ENCODE measurements at regions not wholly inside any gene's neighbourhood (a gene's known extent, or its start where the extent isn't known, plus 50 kb on each side); places are given as distances from the start of the nearest gene placed in this dataset.
"Not testable (repeated sequence)": the region's sequence is repeated elsewhere in the genome, so short reads cannot be mapped to it uniquely, and the experiment has no call there.

DNA sequence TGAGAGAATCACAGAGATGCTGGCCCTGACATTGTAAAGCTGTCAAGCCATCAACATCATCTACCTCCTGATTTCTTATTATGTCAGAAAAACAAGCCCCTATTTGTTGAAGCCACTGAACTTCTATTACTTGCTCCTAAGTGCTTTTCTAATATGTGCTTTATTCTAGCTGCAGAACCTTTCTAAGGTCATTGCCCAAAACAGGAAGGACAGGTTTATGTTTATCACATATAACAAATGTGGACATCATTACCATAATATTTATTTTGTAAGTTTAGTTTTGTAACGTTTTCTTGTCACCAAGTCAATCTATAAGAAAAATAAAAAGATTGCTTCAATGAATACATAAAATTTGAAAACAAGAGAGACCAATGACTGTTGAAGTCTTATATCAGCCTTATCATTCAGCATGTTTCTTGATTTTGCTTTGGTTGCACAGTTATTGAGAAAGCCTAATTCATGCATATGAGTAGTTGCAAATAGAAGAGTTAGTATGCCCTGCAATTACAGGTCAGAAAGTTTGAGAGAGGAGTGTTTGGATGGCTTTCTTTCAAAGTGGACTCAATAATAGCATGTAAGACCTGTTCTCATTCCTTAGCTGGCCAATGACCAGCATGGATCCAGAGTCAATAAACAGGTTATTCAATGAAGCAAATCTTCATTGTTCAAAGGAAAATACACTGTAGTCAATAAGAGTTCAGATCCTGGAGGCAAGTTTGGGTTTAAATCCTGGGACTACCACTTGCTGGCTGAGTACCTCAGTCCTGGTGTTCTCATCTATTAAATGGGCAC is 84.1 kb downstream of the MAB21L3 start:
- FAIRE-seq (no peak), DNase-seq (ENCODE audit: low read depth in 1 of 2, low spot score in 1 of 2) (no peak), ATAC-seq (no peak)
- Histone ChIP-seq H3K27ac (no peak overlapping the region), H3K4me1 (no peaks in the 10 kb centered on the region), H3K4me2 (no peak overlapping the region), H3K4me3 (no peak overlapping the region), H3K9me3 (no peaks in the 10 kb centered on the region)
- WGBS (ENCODE audit: missing lambda C conversion rate), result 0% methylated on average over 1 of the region's 1 CpG
- POLR2A ChIA-PET, result no interaction called here
- CTCF ChIA-PET, result interaction anchor here (0.6 to 1.6 kb wide), 4 partner anchors 27 to 520 kb away, joined by 3 to 5 read pairs (median 4); no protein-coding TSS in a partner anchor
- TF ChIP-seq HDAC2 (IDR thresholded peaks at IDR 0.05) (no peak), RAD21 (conservative IDR thresholded peaks at IDR 0.05 in 1 of 2, IDR thresholded peaks at IDR 0.05 in 1 of 2) (no peak), RNF2 (IDR thresholded peaks at IDR 0.05; ENCODE audit: borderline replicate concordance, low read depth) (no peak), ZC3H11A (IDR thresholded peaks at IDR 0.05) (no peak), NFE2L2 (conservative IDR thresholded peaks at IDR 0.05; ENCODE audit: low read length) (no peak), POLR2AphosphoS2 (conservative IDR thresholded peaks at IDR 0.05; ENCODE audit: low read length) (no peak), CBX8 (IDR thresholded peaks at IDR 0.05) (no peak), JUNB (IDR thresholded peaks at IDR 0.05) (no peak)
- TF ChIP-seq, protein P1, sequence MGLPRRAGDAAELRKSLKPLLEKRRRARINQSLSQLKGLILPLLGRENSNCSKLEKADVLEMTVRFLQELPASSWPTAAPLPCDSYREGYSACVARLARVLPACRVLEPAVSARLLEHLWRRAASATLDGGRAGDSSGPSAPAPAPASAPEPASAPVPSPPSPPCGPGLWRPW (IDR thresholded peaks at IDR 0.05), result no peak

DNA sequence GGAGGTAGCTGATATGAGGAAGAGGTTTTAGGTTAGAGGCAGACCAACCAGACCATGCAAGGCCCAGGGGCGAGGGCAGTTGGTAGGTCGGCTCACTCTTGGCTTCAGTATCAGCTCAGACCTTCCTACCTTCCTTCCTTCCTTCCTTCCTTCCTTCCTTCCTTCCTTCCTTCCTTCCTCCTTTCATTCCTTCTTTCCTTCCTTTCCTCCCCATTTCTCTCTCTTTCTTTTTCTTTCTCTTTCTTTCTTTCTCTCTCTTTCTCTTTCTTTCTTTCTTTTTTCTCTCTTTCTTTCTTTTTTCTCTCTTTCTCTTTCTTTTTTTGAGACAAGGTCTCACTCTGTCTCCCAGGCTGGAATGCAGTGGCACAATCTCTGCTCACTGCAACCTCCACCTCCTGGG is 89.1 kb downstream of the MAB21L3 start:
- POLR2A ChIA-PET; ATAC-seq; H3K4me3 ChIP-seq; FAIRE-seq; DNase-seq (ENCODE audit: low read depth in 1 of 2, low spot score in 1 of 2); H3K27ac ChIP-seq; H3K4me2 ChIP-seq; H3K4me1 ChIP-seq; H3K9me3 ChIP-seq: not testable (repeated sequence)
- CTCF ChIA-PET, result interaction anchor here (1.0 kb wide), 1 partner anchor 9 kb away, joined by 3 read pairs; no protein-coding TSS in a partner anchor
- WGBS (ENCODE audit: missing lambda C conversion rate), result 0% methylated on average over 2 of the region's 2 CpGs

DNA sequence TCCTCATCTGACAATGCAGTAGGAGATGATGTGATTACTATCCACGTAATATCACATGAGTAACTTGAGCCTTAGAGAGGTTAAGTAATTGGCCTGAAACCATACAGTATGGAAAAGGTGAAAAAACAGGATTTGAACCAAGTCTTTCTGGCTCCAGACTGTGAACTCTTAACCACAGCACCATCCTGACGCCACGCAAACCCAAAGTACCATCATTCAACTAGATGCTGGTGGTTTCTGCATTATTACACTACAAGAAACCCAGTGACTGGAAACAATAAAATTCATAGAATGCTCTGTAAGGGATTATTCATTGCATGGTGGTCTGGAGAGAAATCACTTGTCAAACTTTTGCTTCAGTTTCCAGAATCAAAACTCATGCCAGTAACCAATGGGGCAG is 90.7 kb downstream of the MAB21L3 start:
- DNase-seq (ENCODE audit: low read depth in 1 of 2, low spot score in 1 of 2) (no peak), ATAC-seq (no peak), FAIRE-seq (no peak)
- H3K9me3 ChIP-seq, result no peaks in the 10 kb centered on the region
- ChIA-PET POLR2A (no interaction called here), CTCF (no interaction called here)
- no peak overlapping the region for H3K4me3 ChIP-seq
- H3K4me2 ChIP-seq, result no peak overlapping the region
- no peaks in the 10 kb centered on the region for H3K4me1 ChIP-seq
- TF ChIP-seq NFE2L2 (conservative IDR thresholded peaks at IDR 0.05; ENCODE audit: low read length), result no peak
- no peak for TF ChIP-seq HEYL (CRISPR knock-in tag; IDR thresholded peaks at IDR 0.05)
- no peak for TF ChIP-seq BHLHE40 (IDR thresholded peaks at IDR 0.05; ENCODE audit: low read depth, low read length)
- no peak for TF ChIP-seq ZFP36 (IDR thresholded peaks at IDR 0.05; ENCODE audit: borderline replicate concordance, partially characterized antibody)
- H3K27ac ChIP-seq, result no peak overlapping the region
- 42% methylated on average over 3 of the region's 3 CpGs for WGBS (ENCODE audit: missing lambda C conversion rate)

DNA sequence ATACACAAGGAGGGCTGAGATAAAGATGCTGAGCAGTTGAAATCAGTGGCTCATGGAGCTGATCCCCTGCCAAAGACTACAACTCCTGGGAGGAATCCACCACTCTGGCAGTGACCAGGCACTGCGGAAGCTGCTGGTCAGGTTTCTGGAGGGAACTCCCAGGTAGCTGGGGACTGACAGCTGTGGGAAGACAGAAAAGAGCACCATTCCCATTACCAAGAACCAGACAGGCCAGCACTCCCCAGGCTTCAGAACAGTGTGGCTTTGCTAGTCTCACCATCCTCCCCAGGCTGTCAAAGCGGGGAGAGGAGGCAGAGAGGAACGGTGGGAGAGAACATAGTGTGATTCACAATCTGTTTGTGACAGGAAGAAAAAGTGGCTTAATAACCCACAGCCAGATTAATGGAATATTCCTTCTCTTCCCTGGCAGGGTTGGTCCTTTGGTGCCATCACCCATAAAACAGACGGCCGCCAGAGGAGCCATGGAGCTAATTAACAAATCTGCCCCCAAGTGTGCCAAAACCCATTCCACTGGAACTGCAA is 92.1 kb downstream of the MAB21L3 start:
- 26% methylated on average over 5 of the region's 5 CpGs for WGBS (ENCODE audit: missing lambda C conversion rate)

More for the DNA sequence above, 92.1 kb downstream of the MAB21L3 start:
- no peak overlapping the region for H3K4me2 ChIP-seq
- ChIA-PET POLR2A (no interaction called here), CTCF (no interaction called here)
- DNase-seq (ENCODE audit: low read depth in 1 of 2, low spot score in 1 of 2) (no peak), FAIRE-seq (no peak), ATAC-seq (no peak)
- no peaks in the 10 kb centered on the region for H3K4me1 ChIP-seq
- no peaks in the 10 kb centered on the region for H3K9me3 ChIP-seq
- TF ChIP-seq KDM5A (IDR thresholded peaks at IDR 0.05), result no peak
- TF ChIP-seq MAFK (IDR thresholded peaks at IDR 0.05; ENCODE audit: partially characterized antibody), result no peak
- TF ChIP-seq POLR2A (IDR thresholded peaks at IDR 0.05; ENCODE audit: low read length), result no peak
- no peak for TF ChIP-seq KDM1A (IDR thresholded peaks at IDR 0.05; ENCODE audit: low read depth)
- TF ChIP-seq TP53 (CRISPR knock-in tag; IDR thresholded peaks at IDR 0.05), result no peak
- TF ChIP-seq, protein P2, sequence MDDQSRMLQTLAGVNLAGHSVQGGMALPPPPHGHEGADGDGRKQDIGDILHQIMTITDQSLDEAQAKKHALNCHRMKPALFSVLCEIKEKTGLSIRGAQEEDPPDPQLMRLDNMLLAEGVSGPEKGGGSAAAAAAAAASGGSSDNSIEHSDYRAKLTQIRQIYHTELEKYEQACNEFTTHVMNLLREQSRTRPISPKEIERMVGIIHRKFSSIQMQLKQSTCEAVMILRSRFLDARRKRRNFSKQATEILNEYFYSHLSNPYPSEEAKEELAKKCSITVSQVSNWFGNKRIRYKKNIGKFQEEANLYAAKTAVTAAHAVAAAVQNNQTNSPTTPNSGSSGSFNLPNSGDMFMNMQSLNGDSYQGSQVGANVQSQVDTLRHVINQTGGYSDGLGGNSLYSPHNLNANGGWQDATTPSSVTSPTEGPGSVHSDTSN (IDR thresholded peaks at IDR 0.05), result no peak
- TF ChIP-seq CBX8 (IDR thresholded peaks at IDR 0.05), result no peak
- H3K27ac ChIP-seq, result no peak overlapping the region
- H3K4me3 ChIP-seq, result no peak overlapping the region
